HepG2 (cell line): ENCODE measurements at regions not wholly inside any gene's neighbourhood (a gene's known extent, or its start where the extent isn't known, plus 50 kb on each side); places are given as distances from the start of the nearest gene placed in this dataset.

Experiments
- ATAC-seq: fragments of 200-7000 bp; cut with Tn5 transposase; 3 replicates; pipeline ENCODE4 v1.9.1; 2020; ENCODE audit warnings: mild to moderate bottlenecking, moderate library complexity
- BruUV-seq: library from RNA; stranded (reverse); fragments of 400-500 nt; replicated peaks from 2 replicates; lab custom pipeline; 2021; lab: Mats Ljungman, UMichigan
- CTCF ChIA-PET: fragments of 300-600 bp; formaldehyde crosslinking; extraction: SDS; loops from one replicate; lab custom pipeline; 2021; ENCODE audit warnings: low total read pairs, inconsistent platforms, low intra/inter-chr PET ratio; lab: Yijun Ruan, JAX
- POLR2A ChIA-PET: fragments of 350-600 bp; sonication (Branson Sonifier 250); formaldehyde crosslinking; loops from one replicate; lab custom pipeline; 2020; ENCODE audit warnings: antibody characterized with exemption, inconsistent platforms; lab: Yijun Ruan, JAX
- DNase-seq: peaks from one replicate; pipeline ENCODE4 v3.0.0-alpha.2; 2015; ENCODE audit warnings: low spot score
- FAIRE-seq: peaks from 3 replicates; lab custom pipeline; 2011; peaks lifted over from hg19 to GRCh38; lab: Jason Lieb, UNC
- H2AFZ ChIP-seq: one replicate; pipeline ENCODE4 v1.6.1; 2011; ENCODE audit warnings: low read length, inconsistent platforms
- H3K27ac ChIP-seq: fragments of 300-600 bp; 3 replicates; pipeline ENCODE4 v1.8.0; 2011; ENCODE audit warnings: mixed run types, mild to moderate bottlenecking, mixed read lengths, low read length, inconsistent platforms; ENCODE audit not compliant: insufficient read depth; ENCODE audit errors: extremely low read length
- H3K27me3 ChIP-seq, 2 experiments: fragments of 200-600 bp in 1 of 2; 2 replicates in 1 of 2; 3 replicates in 1 of 2; pipeline versions ENCODE4 v1.6.0 to v1.8.0; 2011; ENCODE audit warnings: low read length in 2 of 2, mild to moderate bottlenecking in 2 of 2, moderate library complexity in 2 of 2, inconsistent platforms in 1 of 2; ENCODE audit not compliant: insufficient read depth in 2 of 2, control insufficient read depth in 1 of 2
- H3K36me3 ChIP-seq, 2 experiments: fragments of 200-600 bp in 1 of 2; replicated peaks in 1 of 2; 2 replicates in 1 of 2; 3 replicates in 1 of 2; pipeline versions ENCODE4 v1.5.1 to v1.8.0; 2011; ENCODE audit warnings: low read length in 2 of 2, inconsistent platforms in 1 of 2; ENCODE audit not compliant: insufficient read depth in 2 of 2, control insufficient read depth in 1 of 2
- H3K4me1 ChIP-seq: 2 replicates; pipeline ENCODE4 v1.5.1; 2012; ENCODE audit warnings: low read length, inconsistent platforms; ENCODE audit not compliant: insufficient read depth
- H3K4me2 ChIP-seq: 2 replicates; pipeline ENCODE4 v1.6.0; 2011; ENCODE audit warnings: low read depth, low read length, inconsistent platforms
- H3K4me3 ChIP-seq, 3 experiments: fragments of 200-600 bp in 1 of 3; sonication (generic), shearing (Covaris generic) in 1 of 3; replicated peaks in 1 of 3; 2 replicates each; pipeline ENCODE4 v1.5.1; 2011 to 2016; ENCODE audit warnings: low read length in 3 of 3, inconsistent platforms in 2 of 3, low read depth in 2 of 3, mild to moderate bottlenecking in 2 of 3, control low read depth in 1 of 3, mixed read lengths in 1 of 3; ENCODE audit not compliant: insufficient read depth in 1 of 3
- H3K79me2 ChIP-seq: one replicate; pipeline ENCODE4 v1.6.1; 2011; ENCODE audit warnings: low read length, inconsistent platforms; ENCODE audit not compliant: insufficient read depth
- H3K9ac ChIP-seq: 2 replicates; pipeline ENCODE4 v1.6.0; 2011; ENCODE audit warnings: mild to moderate bottlenecking, low read depth, low read length, inconsistent platforms; ENCODE audit not compliant: insufficient read depth
- H3K9me3 ChIP-seq: 2 replicates; pipeline ENCODE4 v1.5.1; 2012; ENCODE audit warnings: mild to moderate bottlenecking, low read length
- H4K20me1 ChIP-seq: 2 replicates; pipeline ENCODE4 v1.6.0; 2011; ENCODE audit warnings: inconsistent platforms, mild to moderate bottlenecking, low read length, moderate library complexity; ENCODE audit not compliant: insufficient read depth
- ARHGAP35 ChIP-seq: sonication (generic); formaldehyde crosslinking; IDR thresholded peaks from 2 replicates; pipeline ENCODE4 v1.9.0; 2022; ENCODE audit warnings: mild to moderate bottlenecking, inconsistent platforms, moderate library complexity, missing genetic modification reagents, borderline replicate concordance
- HOXA5 ChIP-seq: sonication (generic); formaldehyde crosslinking; IDR thresholded peaks from 2 replicates; pipeline ENCODE4 v1.4.0; 2020; ENCODE audit warnings: missing genetic modification reagents
- PAX8 ChIP-seq: sonication (generic); formaldehyde crosslinking; IDR thresholded peaks from 2 replicates; pipeline ENCODE4 v1.8.0; 2022; ENCODE audit warnings: mild to moderate bottlenecking, missing genetic modification reagents, borderline replicate concordance
- RNF2 ChIP-seq: fragments of 450-650 bp; conservative IDR thresholded peaks from 2 replicates; pipeline ENCODE4 v1.6.1; 2016; ENCODE audit warnings: low read depth
- SMAD9 ChIP-seq: sonication (generic); formaldehyde crosslinking; IDR thresholded peaks from 2 replicates; pipeline ENCODE4 v1.5.1; 2020; ENCODE audit warnings: mild to moderate bottlenecking, missing genetic modification reagents
- ZNF124 ChIP-seq: sonication (generic); formaldehyde crosslinking; IDR thresholded peaks from 2 replicates; pipeline ENCODE4 v1.4.0; 2020; ENCODE audit warnings: missing genetic modification reagents
- ZNF619 ChIP-seq: sonication (generic); formaldehyde crosslinking; IDR thresholded peaks from 2 replicates; pipeline ENCODE4 v1.4.0; 2020; ENCODE audit warnings: mild to moderate bottlenecking, missing genetic modification reagents
- ZNF775 ChIP-seq: sonication (generic); formaldehyde crosslinking; IDR thresholded peaks from 2 replicates; pipeline ENCODE4 v1.4.0; 2020; ENCODE audit warnings: missing genetic modification reagents, mild to moderate bottlenecking, moderate library complexity, borderline replicate concordance
- ZNF839 ChIP-seq: sonication (generic); formaldehyde crosslinking; IDR thresholded peaks from 2 replicates; pipeline ENCODE4 v1.4.0; 2020; ENCODE audit warnings: missing genetic modification reagents, mild to moderate bottlenecking, borderline replicate concordance
- ZSCAN25 ChIP-seq: sonication (generic); formaldehyde crosslinking; IDR thresholded peaks from 2 replicates; pipeline ENCODE4 v1.8.0; 2022; ENCODE audit warnings: mild to moderate bottlenecking, missing genetic modification reagents
- WGBS: methylation state at CpG from one replicate; pipeline ENCODE4 v1.1.6; 2017; ENCODE audit warnings: low lambda C conversion rate; 5-methylcytosine and 5-hydroxymethylcytosine counted together
- in situ Hi-C: cut with HindIII; loops from 2 replicates; pipeline ENCODE4 v1.10.0; 2017; ENCODE audit warnings: low pct_unique_long_range_greater_than_20kb; ENCODE audit not compliant: extremely low pct_ligation_motif_present
- intact Hi-C: fragments of 100-400 bp; cut with micrococcal nuclease; formaldehyde crosslinking; loops from one replicate; pipeline ENCODE4 v1.10.0; 2022; ENCODE audit not compliant: unreplicated experiment
- TF ChIP-seq, protein P1 (sequence below): IDR thresholded peaks from 2 replicates; pipeline ENCODE4 v1.6.1; 2016; ENCODE audit warnings: missing compliant biosample characterization, missing genetic modification reagents, borderline replicate concordance

DNA sequence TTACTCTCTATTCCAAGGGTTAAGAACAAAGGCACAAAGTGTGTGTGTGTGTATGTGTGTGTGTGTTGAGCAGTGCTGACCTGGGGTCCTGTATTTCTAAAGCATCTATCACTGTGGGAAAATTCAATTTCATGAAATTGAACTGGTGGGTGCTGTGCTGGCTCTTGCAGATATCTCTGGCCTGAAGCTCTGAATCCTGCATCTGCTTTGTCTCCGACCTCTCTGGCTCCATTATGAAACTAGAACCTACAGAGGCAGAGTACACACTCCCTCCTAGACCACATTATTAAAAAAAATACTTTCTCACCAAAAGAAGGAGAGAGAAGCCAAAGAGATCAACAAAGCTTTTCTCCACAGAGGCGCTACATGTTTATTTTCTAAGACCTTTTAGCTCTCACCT lies 88.4 kb upstream of the PDE4B start:
- no peaks in the 10 kb centered on the region for H4K20me1 ChIP-seq
- 5% methylated on average over 2 of the region's 2 CpGs for WGBS
- DNase-seq (no peak), ATAC-seq (no peak), FAIRE-seq (no peak)
- no peaks in the 10 kb centered on the region for H3K36me3 ChIP-seq
- peaks cover 0 to 6% of the 10 kb centered on the region in 2 experiments; a peak in 1 of 5 replicates for H3K27me3 ChIP-seq
- in situ Hi-C loops (no loop called here), intact Hi-C loops (no loop called here)
- H3K27ac ChIP-seq = no peak overlapping the region
- H2AFZ ChIP-seq = no peak overlapping the region
- TF ChIP-seq ZNF775 (no peak), ZNF839 (CRISPR knock-in tag) (no peak), HOXA5 (CRISPR knock-in tag) (no peak), ZSCAN25 (CRISPR knock-in tag) (no peak), RNF2 (no peak), PAX8 (no peak), ZNF619 (CRISPR knock-in tag) (no peak), ZNF124 (CRISPR knock-in tag) (no peak), SMAD9 (CRISPR knock-in tag) (no peak), ARHGAP35 (CRISPR knock-in tag) (no peak)
- TF ChIP-seq, protein P1, sequence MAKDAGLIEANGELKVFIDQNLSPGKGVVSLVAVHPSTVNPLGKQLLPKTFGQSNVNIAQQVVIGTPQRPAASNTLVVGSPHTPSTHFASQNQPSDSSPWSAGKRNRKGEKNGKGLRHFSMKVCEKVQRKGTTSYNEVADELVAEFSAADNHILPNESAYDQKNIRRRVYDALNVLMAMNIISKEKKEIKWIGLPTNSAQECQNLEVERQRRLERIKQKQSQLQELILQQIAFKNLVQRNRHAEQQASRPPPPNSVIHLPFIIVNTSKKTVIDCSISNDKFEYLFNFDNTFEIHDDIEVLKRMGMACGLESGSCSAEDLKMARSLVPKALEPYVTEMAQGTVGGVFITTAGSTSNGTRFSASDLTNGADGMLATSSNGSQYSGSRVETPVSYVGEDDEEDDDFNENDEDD = no peak
- H3K9me3 ChIP-seq = no peaks in the 10 kb centered on the region
- ChIA-PET CTCF (no interaction called here), POLR2A (no interaction called here)
- H3K9ac ChIP-seq = no peak overlapping the region
- H3K79me2 ChIP-seq = no peaks in the 10 kb centered on the region
- no peaks in the 10 kb centered on the region for H3K4me1 ChIP-seq
- H3K4me3 ChIP-seq = no peak overlapping the region
- no peak overlapping the region for H3K4me2 ChIP-seq
- no TSS peak for BruUV-seq
